SK-N-SH (cell line): ENCODE measurements at regions not wholly inside any gene's neighbourhood (a gene's known extent, or its start where the extent isn't known, plus 50 kb on each side); places are given as distances from the start of the nearest gene placed in this dataset.

ENCODE experiments used
- CTCF ChIA-PET: fragments of 300-600, 350-600 bp; formaldehyde crosslinking; extraction: SDS; loops from one replicate; lab custom pipeline; 2021; lab: Yijun Ruan, JAX
- POLR2A ChIA-PET: fragments of 350-600 bp; sonication (Branson Sonifier 250); formaldehyde crosslinking; extraction: SDS; loops from one replicate; lab custom pipeline; 2020; ENCODE audit warnings: antibody characterized with exemption, inconsistent platforms; lab: Yijun Ruan, JAX
- DNase-seq: peaks from one replicate; pipeline ENCODE4 v3.0.0; 2012
- H2AFZ ChIP-seq: fragments of 200-600 bp; sonication (generic); 2 replicates; pipeline ENCODE4 v1.8.1; 2016; ENCODE audit warnings: antibody characterized with exemption, mild to moderate bottlenecking, low read depth
- H3F3A ChIP-seq: fragments of 200-600 bp; sonication (generic); replicated peaks from 2 replicates; pipeline ENCODE3; 2016; ENCODE audit warnings: antibody characterized with exemption, mild to moderate bottlenecking; ENCODE audit not compliant: insufficient read depth
- H3K27ac ChIP-seq, 2 experiments: fragments of 200-500 bp in 1 of 2; fragments of 200-600 bp in 1 of 2; sonication (Bioruptor generic) in 1 of 2; sonication (generic), shearing (Covaris generic) in 1 of 2; 2 replicates each; pipeline versions ENCODE4 v1.5.1 to v1.6.1; 2014 to 2016; ENCODE audit warnings: low read depth in 2 of 2, inconsistent platforms in 1 of 2, low read length in 1 of 2, mild to moderate bottlenecking in 1 of 2, mixed read lengths in 1 of 2
- H3K27me3 ChIP-seq: fragments of 200-600 bp; sonication (generic), shearing (Covaris generic); 2 replicates; pipeline ENCODE4 v1.6.1; 2016; ENCODE audit warnings: mixed run types; ENCODE audit not compliant: insufficient read depth
- H3K36me3 ChIP-seq, 2 experiments: fragments of 200-500 bp in 1 of 2; fragments of 200-600 bp in 1 of 2; sonication (Bioruptor generic) in 1 of 2; sonication (generic) in 1 of 2; replicated peaks in 1 of 2; 2 replicates each; pipeline versions ENCODE3 to v1.5.1; 2014 to 2016; ENCODE audit warnings: low read length in 1 of 2, mild to moderate bottlenecking in 1 of 2; ENCODE audit not compliant: insufficient read depth in 2 of 2, control insufficient read depth in 1 of 2
- H3K4me1 ChIP-seq, 2 experiments: fragments of 200-500 bp in 1 of 2; fragments of 200-600 bp in 1 of 2; sonication (Bioruptor generic) in 1 of 2; sonication (generic), shearing (Covaris generic) in 1 of 2; 2 replicates each; pipeline versions ENCODE4 v1.5.1 to v1.6.1; 2014 to 2016; ENCODE audit warnings: low read depth in 1 of 2, low read length in 1 of 2, mixed run types in 1 of 2; ENCODE audit not compliant: insufficient read depth in 2 of 2, control insufficient read depth in 1 of 2
- H3K4me2 ChIP-seq: fragments of 200-600 bp; sonication (generic), shearing (Covaris generic); 2 replicates; pipeline ENCODE4 v1.6.1; 2017; ENCODE audit warnings: mixed run types
- H3K4me3 ChIP-seq, 2 experiments: fragments of 200-500 bp in 1 of 2; fragments of 200-600 bp in 1 of 2; sonication (Bioruptor generic) in 1 of 2; sonication (generic), shearing (Covaris generic) in 1 of 2; 2 replicates each; pipeline versions ENCODE4 v1.5.1 to v1.8.1; 2014 to 2016; ENCODE audit warnings: low read depth in 2 of 2, inconsistent platforms in 1 of 2, low read length in 1 of 2, mild to moderate bottlenecking in 1 of 2, mixed read lengths in 1 of 2, moderate library complexity in 1 of 2
- H3K79me2 ChIP-seq: fragments of 200-600 bp; sonication (generic); 2 replicates; pipeline ENCODE4 v1.8.1; 2017; ENCODE audit warnings: mild to moderate bottlenecking; ENCODE audit not compliant: insufficient read depth
- H3K9ac ChIP-seq: fragments of 200-600 bp; sonication (generic); 2 replicates; pipeline ENCODE4 v1.6.1; 2017; ENCODE audit warnings: mixed run types
- H3K9me2 ChIP-seq: fragments of 200-600 bp; sonication (generic); 2 replicates; pipeline ENCODE4 v1.6.1; 2017; ENCODE audit warnings: mixed run types
- H3K9me3 ChIP-seq: fragments of 200-600 bp; sonication (generic); 2 replicates; pipeline ENCODE4 v1.6.1; 2017; ENCODE audit warnings: mixed run types, mild to moderate bottlenecking, moderate library complexity
- H4K20me1 ChIP-seq: fragments of 200-600 bp; sonication (generic); 2 replicates; pipeline ENCODE4 v1.6.1; 2017; ENCODE audit warnings: mild to moderate bottlenecking, mixed run types; ENCODE audit not compliant: insufficient read depth
- CHD2 ChIP-seq: fragments of 150-350 bp; IDR thresholded peaks from 2 replicates; pipeline ENCODE4 v1.6.1; 2018; ENCODE audit warnings: low read length; ENCODE audit not compliant: partially characterized antibody
- CTCF ChIP-seq: fragments of 200-600 bp; sonication (generic); IDR thresholded peaks from 2 replicates; pipeline ENCODE4 v1.6.1; 2017; ENCODE audit warnings: antibody characterized with exemption, mild to moderate bottlenecking, moderate library complexity
- ELF1 ChIP-seq: IDR thresholded peaks from 2 replicates; pipeline ENCODE4 v1.4.0; 2012
- FOSL2 ChIP-seq: IDR thresholded peaks from 2 replicates; pipeline ENCODE4 v1.4.0; 2012; ENCODE audit warnings: low read depth, mild to moderate bottlenecking, moderate library complexity, borderline replicate concordance
- FOXJ3 ChIP-seq: sonication (generic); formaldehyde crosslinking; IDR thresholded peaks from 2 replicates; pipeline ENCODE4 v1.5.1; 2020; ENCODE audit warnings: mild to moderate bottlenecking, missing genetic modification reagents
- FOXM1 ChIP-seq: IDR thresholded peaks from 2 replicates; pipeline ENCODE4 v1.4.0; 2012; ENCODE audit warnings: low read depth, mild to moderate bottlenecking
- GABPA ChIP-seq: IDR thresholded peaks from 2 replicates; pipeline ENCODE4 v1.4.0; 2012; ENCODE audit warnings: low read depth, mild to moderate bottlenecking
- GATA2 ChIP-seq: sonication (generic); formaldehyde crosslinking; IDR thresholded peaks from 2 replicates; pipeline ENCODE4 v1.5.0; 2020; ENCODE audit warnings: mild to moderate bottlenecking, missing genetic modification reagents
- IRF3 ChIP-seq: fragments of 150-350 bp; IDR thresholded peaks from 2 replicates; pipeline ENCODE4 v1.6.1; 2016; ENCODE audit warnings: mild to moderate bottlenecking, low read depth, low read length
- JUND ChIP-seq: IDR thresholded peaks from 2 replicates; pipeline ENCODE4 v1.4.0; 2012
- NFIC ChIP-seq: IDR thresholded peaks from 2 replicates; pipeline ENCODE4 v1.4.0; 2012; ENCODE audit warnings: borderline replicate concordance
- POLR2AphosphoS5 ChIP-seq: IDR thresholded peaks from 2 replicates; pipeline ENCODE4 v1.6.1; 2012; ENCODE audit warnings: low read depth, low read length
- RAD21 ChIP-seq: IDR thresholded peaks from 2 replicates; pipeline ENCODE4 v1.6.1; 2012; ENCODE audit warnings: mild to moderate bottlenecking, low read length
- RCOR1 ChIP-seq: fragments of 150-350 bp; IDR thresholded peaks from 2 replicates; pipeline ENCODE4 v1.6.1; 2017; ENCODE audit warnings: antibody characterized with exemption, low read length
- REST ChIP-seq: IDR thresholded peaks from 2 replicates; pipeline ENCODE4 v1.6.1; 2012; ENCODE audit warnings: mild to moderate bottlenecking, low read depth, low read length, moderate library complexity
- RFX5 ChIP-seq: IDR thresholded peaks from 2 replicates; pipeline ENCODE4 v1.6.1; 2012; ENCODE audit warnings: mild to moderate bottlenecking, improper control_type of control experiment, low read length
- RXRA ChIP-seq: IDR thresholded peaks from 2 replicates; pipeline ENCODE4 v1.4.0; 2012; ENCODE audit warnings: low read depth, mild to moderate bottlenecking, borderline replicate concordance
- WGBS: methylation state at CpG from one replicate; pipeline ENCODE4 v1.1.6; 2017; ENCODE audit warnings: low lambda C conversion rate; 5-methylcytosine and 5-hydroxymethylcytosine counted together
- TF ChIP-seq, protein P1 (sequence below): IDR thresholded peaks from 2 replicates; pipeline ENCODE4 v1.4.0; 2012; ENCODE audit warnings: low read depth, borderline replicate concordance

DNA sequence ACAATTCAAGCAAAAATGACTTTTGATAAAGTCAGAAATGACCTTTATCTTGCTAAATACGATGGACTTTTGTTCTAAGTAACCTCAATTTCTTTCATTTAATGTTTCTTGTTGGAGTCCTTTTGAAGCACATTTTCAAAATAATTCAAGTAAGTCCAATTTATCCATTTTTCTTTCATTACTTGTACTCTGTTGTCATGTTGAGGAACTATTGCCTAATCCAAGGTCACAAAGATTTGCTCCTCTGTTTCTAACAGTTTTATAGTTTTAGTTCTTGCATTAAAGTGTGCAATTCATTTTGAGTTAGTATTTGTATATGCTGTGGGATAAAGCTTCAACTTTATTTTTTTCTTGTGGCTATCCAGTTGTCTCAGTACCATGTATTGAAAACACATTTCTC lies 66.7 kb downstream of the CCER1 start (continued):
- no peak for TF ChIP-seq FOXM1

DNA sequence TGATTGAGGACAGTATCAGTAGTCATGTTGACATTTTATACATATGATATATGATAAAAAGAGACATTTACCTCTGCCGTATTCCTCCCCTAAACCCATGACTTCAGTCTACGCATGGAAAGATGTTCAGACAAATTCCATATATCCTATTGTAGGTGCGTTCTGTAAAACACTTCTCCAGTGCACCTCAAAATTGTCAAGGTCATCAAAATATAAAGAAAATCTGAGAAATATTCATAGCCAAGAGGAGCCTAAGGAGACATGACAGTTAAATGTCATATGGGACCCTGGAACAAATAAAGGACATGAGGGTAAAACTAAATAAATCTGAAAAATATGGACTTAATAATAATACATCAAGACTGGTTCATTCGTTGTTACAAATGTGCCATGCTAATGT lies 71.5 kb downstream of the CCER1 start:
- Histone ChIP-seq H3K9me3 (no peaks in the 10 kb centered on the region), H3K4me1 (no peaks in the 10 kb centered on the region), H3K4me2 (no peak overlapping the region), H3K4me3 (no peak overlapping the region), H3K27ac (no peak overlapping the region), H3K9me2 (no peaks in the 10 kb centered on the region), H3F3A (no peaks in the 10 kb centered on the region), H2AFZ (no peak overlapping the region), H3K79me2 (no peaks in the 10 kb centered on the region), H3K9ac (no peak overlapping the region), H4K20me1 (no peaks in the 10 kb centered on the region), H3K36me3 (no peaks in the 10 kb centered on the region), H3K27me3 (no peaks in the 10 kb centered on the region)
- no peak for TF ChIP-seq IRF3
- no peak for TF ChIP-seq POLR2AphosphoS5
- no peak for TF ChIP-seq RXRA
- no peak for TF ChIP-seq RAD21
- no peak for TF ChIP-seq RFX5
- CTCF ChIA-PET: no interaction called here
- no peak for DNase-seq
- POLR2A ChIA-PET: no interaction called here
- WGBS: 71% methylated on average over 4 of the region's 4 CpGs

DNA sequence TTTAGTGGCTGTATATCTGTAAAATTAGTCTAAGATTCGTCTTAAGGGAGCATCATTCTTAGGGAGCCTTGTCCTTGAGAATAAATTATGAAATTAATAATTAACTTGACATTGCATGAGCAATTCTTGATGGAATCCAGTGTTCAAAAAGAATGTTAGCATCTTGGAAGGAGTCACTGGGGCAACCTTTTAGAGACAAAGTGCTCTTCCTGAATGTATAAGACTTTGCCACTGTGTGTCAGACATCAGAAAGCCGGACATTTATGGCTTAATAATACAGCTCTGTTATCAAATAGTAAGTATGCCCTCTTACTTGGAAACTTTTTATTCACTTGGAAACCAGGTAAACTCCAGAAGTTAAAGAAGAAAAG lies 83.3 kb downstream of the CCER1 start:
- no peak overlapping the region for H3K9ac ChIP-seq
- H2AFZ ChIP-seq: no peak overlapping the region
- ChIA-PET POLR2A (no interaction called here), CTCF (no interaction called here)
- 58% methylated on average over 2 of the region's 2 CpGs for WGBS
- no peak for DNase-seq
- H3K9me3 ChIP-seq: no peaks in the 10 kb centered on the region; the same call in 1 of the 2 replicates
- H3K79me2 ChIP-seq: no peaks in the 10 kb centered on the region
- no peaks in the 10 kb centered on the region for H4K20me1 ChIP-seq
- H3K36me3 ChIP-seq: no peaks in the 10 kb centered on the region
- H3K27me3 ChIP-seq: no peaks in the 10 kb centered on the region
- no peaks in the 10 kb centered on the region; a peak in 1 of 4 replicates for H3K4me1 ChIP-seq
- no peak overlapping the region for H3K4me3 ChIP-seq
- peak overlapping the region in 1 of 2 experiments; percentile 28; a peak in 2 of 4 replicates for H3K27ac ChIP-seq
- no peak overlapping the region for H3K4me2 ChIP-seq
- H3K9me2 ChIP-seq: no peaks in the 10 kb centered on the region
- H3F3A ChIP-seq: no peaks in the 10 kb centered on the region
- TF ChIP-seq POLR2AphosphoS5 (no peak), REST (no peak), GATA2 (CRISPR knock-in tag) (no peak), RCOR1 (no peak), RFX5 (no peak), NFIC (no peak), ELF1 (no peak), IRF3 (no peak), CTCF (no peak), CHD2 (no peak), FOXM1 (no peak), GABPA (no peak), FOSL2 (no peak), FOXJ3 (CRISPR knock-in tag) (no peak), JUND (no peak)
- TF ChIP-seq, protein P1, sequence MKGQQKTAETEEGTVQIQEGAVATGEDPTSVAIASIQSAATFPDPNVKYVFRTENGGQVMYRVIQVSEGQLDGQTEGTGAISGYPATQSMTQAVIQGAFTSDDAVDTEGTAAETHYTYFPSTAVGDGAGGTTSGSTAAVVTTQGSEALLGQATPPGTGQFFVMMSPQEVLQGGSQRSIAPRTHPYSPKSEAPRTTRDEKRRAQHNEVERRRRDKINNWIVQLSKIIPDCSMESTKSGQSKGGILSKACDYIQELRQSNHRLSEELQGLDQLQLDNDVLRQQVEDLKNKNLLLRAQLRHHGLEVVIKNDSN: no peak
